Endothelial cell of umbilical vein (primary cell): ENCODE measurements at regions not wholly inside any gene's neighbourhood (a gene's known extent, or its start where the extent isn't known, plus 50 kb on each side); places are given as distances from the start of the nearest gene placed in this dataset.

Experiments
- BruUV-seq: library from RNA; stranded (reverse); fragments of 400-500 nt; replicated peaks from 2 replicates; lab custom pipeline; 2021; lab: Mats Ljungman, UMichigan
- CTCF ChIA-PET: fragments of 300-600, 350-600 bp; sonication (Branson Sonifier 250); formaldehyde crosslinking; loops from one replicate; lab custom pipeline; 2021; ENCODE audit warnings: antibody characterized with exemption, inconsistent platforms; lab: Charles Lee
- POLR2A ChIA-PET: fragments of 300-600, 350-600 bp; sonication (Branson Sonifier 250); formaldehyde crosslinking; loops from one replicate; lab custom pipeline; 2021; ENCODE audit warnings: antibody characterized with exemption, inconsistent platforms; lab: Charles Lee
- DNase-seq: peaks from one replicate; pipeline ENCODE4 v3.0.0-alpha.2; 2011; ENCODE audit warnings: low read depth, low spot score
- FAIRE-seq: peaks from 2 replicates; lab custom pipeline; 2011; peaks lifted over from hg19 to GRCh38; lab: Jason Lieb, UNC
- H2AFZ ChIP-seq: 2 replicates; pipeline ENCODE4 v1.6.0; 2012; ENCODE audit warnings: low read depth, low read length, control low read depth, inconsistent platforms
- H3K27ac ChIP-seq: 2 replicates; pipeline ENCODE4 v1.5.1; 2011; ENCODE audit warnings: low read depth, mild to moderate bottlenecking, control low read depth, low read length, moderate library complexity; ENCODE audit not compliant: insufficient read depth
- H3K27me3 ChIP-seq, 2 experiments: 2 replicates each; pipeline versions ENCODE4 v1.6.0 to v1.6.1; 2011; ENCODE audit warnings: low read length in 2 of 2, mixed read lengths in 1 of 2; ENCODE audit not compliant: control insufficient read depth in 2 of 2, insufficient read depth in 2 of 2
- H3K36me3 ChIP-seq, 2 experiments: 2 replicates in 1 of 2; 3 replicates in 1 of 2; pipeline ENCODE4 v1.5.1; 2011; ENCODE audit warnings: low read length in 2 of 2, mild to moderate bottlenecking in 1 of 2, moderate library complexity in 1 of 2; ENCODE audit not compliant: control insufficient read depth in 2 of 2, insufficient read depth in 2 of 2; ENCODE audit errors: extremely low read depth in 1 of 2
- H3K4me1 ChIP-seq: 3 replicates; pipeline ENCODE4 v1.5.1; 2011; ENCODE audit warnings: mild to moderate bottlenecking, low read length; ENCODE audit not compliant: control insufficient read depth, insufficient read depth; ENCODE audit errors: extremely low read depth
- H3K4me2 ChIP-seq: 2 replicates; pipeline ENCODE4 v1.6.1; 2011; ENCODE audit warnings: low read length, control low read depth, mixed read lengths; ENCODE audit not compliant: insufficient read depth
- H3K4me3 ChIP-seq, 3 experiments: fragments of 200-600 bp in 1 of 3; sonication (generic), shearing (Covaris generic) in 1 of 3; replicated peaks in 1 of 3; 2 replicates each; pipeline ENCODE4 v1.5.1; 2011 to 2016; ENCODE audit warnings: control low read depth in 3 of 3, low read length in 3 of 3, mild to moderate bottlenecking in 2 of 3, inconsistent platforms in 1 of 3, low read depth in 1 of 3, moderate library complexity in 1 of 3; ENCODE audit not compliant: insufficient read depth in 1 of 3
- H3K79me2 ChIP-seq: 2 replicates; pipeline ENCODE4 v1.6.0; 2012; ENCODE audit warnings: low read length, inconsistent platforms; ENCODE audit not compliant: control insufficient read depth, insufficient read depth
- H3K9ac ChIP-seq: replicated peaks from 2 replicates; pipeline ENCODE3; 2011; ENCODE audit warnings: low read length, control low read depth; ENCODE audit not compliant: insufficient read depth; ENCODE audit errors: extremely low read depth
- H3K9me1 ChIP-seq: replicated peaks from 3 replicates; pipeline ENCODE4 v1.6.0; 2011; ENCODE audit warnings: mild to moderate bottlenecking, low read length; ENCODE audit not compliant: control insufficient read depth, insufficient read depth; ENCODE audit errors: extremely low read depth
- H3K9me3 ChIP-seq: replicated peaks from 2 replicates; pipeline ENCODE4 v1.5.1; 2012; ENCODE audit warnings: low read length, inconsistent platforms; ENCODE audit not compliant: control insufficient read depth, insufficient read depth
- H4K20me1 ChIP-seq: replicated peaks from 2 replicates; pipeline ENCODE3; 2011; ENCODE audit warnings: mild to moderate bottlenecking, low read length; ENCODE audit not compliant: control insufficient read depth, insufficient read depth; ENCODE audit errors: extremely low read depth
- CTCF ChIP-seq, 2 donors: IDR thresholded peaks; 1 replicate in 1 of 2; 2 replicates in 1 of 2; pipeline ENCODE4 v1.5.1; 2011; ENCODE audit warnings: low read length in 2 of 2, mild to moderate bottlenecking in 2 of 2, moderate library complexity in 2 of 2, control low read depth in 1 of 2, inconsistent platforms in 1 of 2, low read depth in 1 of 2; ENCODE audit not compliant: insufficient read depth in 1 of 2; ENCODE audit errors: extremely low read depth in 1 of 2
- EZH2 ChIP-seq: IDR thresholded peaks from 2 replicates; pipeline ENCODE4 v1.6.1; 2012; ENCODE audit warnings: borderline replicate concordance, low read depth, mild to moderate bottlenecking, moderate library complexity, low read length, inconsistent platforms; ENCODE audit not compliant: severe bottlenecking
- FOS ChIP-seq: IDR thresholded peaks from 2 replicates; pipeline ENCODE4 v1.6.1; 2011; ENCODE audit warnings: mild to moderate bottlenecking, low read length, moderate library complexity, borderline replicate concordance; ENCODE audit not compliant: insufficient read depth
- GATA2 ChIP-seq: IDR thresholded peaks from 2 replicates; pipeline ENCODE4 v1.7.0; 2011; ENCODE audit warnings: low read depth, mild to moderate bottlenecking, moderate library complexity, mixed read lengths, low read length; ENCODE audit not compliant: insufficient read length, insufficient read depth
- JUN ChIP-seq: IDR thresholded peaks from 2 replicates; pipeline ENCODE4 v1.6.1; 2011; ENCODE audit warnings: borderline replicate concordance, low read depth; ENCODE audit not compliant: insufficient read length, insufficient read depth
- MAX ChIP-seq: IDR thresholded peaks from 2 replicates; pipeline ENCODE4 v1.6.1; 2011; ENCODE audit not compliant: insufficient read depth, insufficient read length
- MYC ChIP-seq: IDR thresholded peaks from one replicate; pipeline ENCODE4 v1.6.1; 2011; ENCODE audit warnings: mild to moderate bottlenecking, low read depth, low read length
- POLR2A ChIP-seq: IDR thresholded peaks from 2 replicates; pipeline ENCODE4 v1.6.1; 2012; ENCODE audit warnings: low read depth, mild to moderate bottlenecking, control low read depth, low read length
- POLR2AphosphoS5 ChIP-seq: IDR thresholded peaks from 2 replicates; pipeline ENCODE4 v1.6.1; 2012; ENCODE audit warnings: low read depth, mild to moderate bottlenecking, control low read depth, low read length, moderate library complexity; ENCODE audit not compliant: insufficient read depth
- dilution Hi-C: fragments of 300-500 bp; cut with MboI; formaldehyde crosslinking; loops from one replicate; pipeline ENCODE4 v1.15.0; 2019; ENCODE audit warnings: low sequenced_read_pairs; ENCODE audit not compliant: extremely low pct_ligation_motif_present
- intact Hi-C: fragments of 100-400 bp; cut with micrococcal nuclease; formaldehyde crosslinking; loops from one replicate; pipeline ENCODE4 v1.10.0; 2022

- TF ChIP-seq POLR2AphosphoS5 = no peak
- no peak for TF ChIP-seq POLR2A
- no peak for TF ChIP-seq GATA2
- TF ChIP-seq JUN = no peak
- TF ChIP-seq CTCF (IDR thresholded peaks at IDR 0.05; ENCODE audit: extremely low read depth in 1 of 2, insufficient read depth in 1 of 2, low read depth in 1 of 2, low read length in 2 of 2) = no peak
- no peak for TF ChIP-seq EZH2
- TF ChIP-seq MYC = no peak
- TF ChIP-seq FOS = no peak
- no peak for TF ChIP-seq MAX
- intact Hi-C loops = no loop called here
- no peaks in the 10 kb centered on the region for H3K79me2 ChIP-seq
- H3K4me1 ChIP-seq = no peaks in the 10 kb centered on the region
- H3K27ac ChIP-seq = no peak overlapping the region
- no peak overlapping the region for H3K9ac ChIP-seq
- H3K27me3 ChIP-seq = no peaks in the 10 kb centered on the region
- DNase-seq = no peak
- dilution Hi-C loops = no loop called here
- H3K36me3 ChIP-seq = no peaks in the 10 kb centered on the region
- no TSS peak for BruUV-seq
- ChIA-PET CTCF (no interaction called here), POLR2A (no interaction called here)
- H2AFZ ChIP-seq = no peak overlapping the region
- H3K9me3 ChIP-seq = peaks cover 10% of the 10 kb centered on the region
- no peak overlapping the region for H3K4me3 ChIP-seq
- no peak overlapping the region for H3K4me2 ChIP-seq
- FAIRE-seq = no peak
- H4K20me1 ChIP-seq = no peaks in the 10 kb centered on the region
- H3K9me1 ChIP-seq = no peaks in the 10 kb centered on the region
Observed at GRCh38 chr10:130571674-130572073, 435.5 kb downstream of the GLRX3 start.
